H1 (cell line): ENCODE measurements at regions not wholly inside any gene's neighbourhood (a gene's known extent, or its start where the extent isn't known, plus 50 kb on each side); places are given as distances from the start of the nearest gene placed in this dataset.

ENCODE experiments used
- ATF3 ChIP-seq: IDR thresholded peaks from 2 replicates; pipeline ENCODE4 v1.6.1; 2011; ENCODE audit warnings: low read depth, mild to moderate bottlenecking, low read length; ENCODE audit not compliant: insufficient read depth
- CTCF ChIP-seq, 3 experiments: IDR thresholded peaks; 1 replicate in 2 of 3; 2 replicates in 1 of 3; pipeline versions ENCODE4 v1.5.1 to v1.6.1; 2011; ENCODE audit warnings: low read length in 3 of 3, mild to moderate bottlenecking in 3 of 3, inconsistent platforms in 2 of 3, low read depth in 1 of 3, moderate library complexity in 1 of 3; ENCODE audit not compliant: insufficient read depth in 1 of 3; ENCODE audit errors: control extremely low read depth in 1 of 3
- JUND ChIP-seq: IDR thresholded peaks from 2 replicates; pipeline ENCODE4 v1.6.1; 2011; ENCODE audit warnings: mild to moderate bottlenecking, improper control_type of control experiment, low read length
- MAX ChIP-seq: IDR thresholded peaks from 2 replicates; pipeline ENCODE4 v1.6.1; 2012; ENCODE audit warnings: inconsistent platforms
- POLR2AphosphoS5 ChIP-seq: IDR thresholded peaks from 2 replicates; pipeline ENCODE4 v1.6.1; 2011; ENCODE audit warnings: low read depth, low read length
- RFX5 ChIP-seq: IDR thresholded peaks from 2 replicates; pipeline ENCODE4 v1.6.1; 2011; ENCODE audit warnings: low read depth, low read length, improper control_type of control experiment, borderline replicate concordance
- SP1 ChIP-seq: IDR thresholded peaks from 2 replicates; pipeline ENCODE4 v1.6.1; 2011; ENCODE audit warnings: low read depth, low read length

- no peak for TF ChIP-seq CTCF (IDR thresholded peaks at IDR 0.05; ENCODE audit: control extremely low read depth in 1 of 3, insufficient read depth in 1 of 3, low read depth in 1 of 3, low read length in 3 of 3)
- no peak for TF ChIP-seq JUND
- no peak for TF ChIP-seq RFX5
- TF ChIP-seq ATF3 = no peak
- no peak for TF ChIP-seq MAX
- no peak for TF ChIP-seq SP1
- TF ChIP-seq POLR2AphosphoS5 = no peak
Measured at GRCh38 chr11:69574608-69575255, 66.2 kb upstream of the CCND1 start.
